ENCODE measurements at regions not wholly inside any gene's neighbourhood (a gene's known extent, or its start where the extent isn't known, plus 50 kb on each side); places are given as distances from the start of the nearest gene placed in this dataset.
A peak's percentile ranks its signal among the peaks of the same experiment; 100 is the strongest.

GRCh38 chr22:49305214-49305965, 522.3 kb downstream of the BRD1 start:
- no peaks in the 10 kb centered on the region for H3K9me3 Mint-ChIP-seq
- no peaks in the 10 kb centered on the region for H3K36me3 Mint-ChIP-seq
- no peak overlapping the region for H3K27ac Mint-ChIP-seq
- DNase-seq (ENCODE audit: low spot score in 2 of 2) (peak; percentile 25 to 49), ATAC-seq (ENCODE audit: low read depth) (no peak)
- H3K27me3 Mint-ChIP-seq: peaks cover 18% of the 10 kb centered on the region
- H3K4me3 Mint-ChIP-seq: no peak overlapping the region
- H3K4me1 Mint-ChIP-seq: no peaks in the 10 kb centered on the region

- Mint-ChIP-seq H3K4me3 (no peak overlapping the region), H3K27me3 (peaks cover 16% of the 10 kb centered on the region), H3K27ac (no peak overlapping the region), H3K4me1 (no peaks in the 10 kb centered on the region), H3K36me3 (no peaks in the 10 kb centered on the region), H3K9me3 (no peaks in the 10 kb centered on the region)
- ATAC-seq (ENCODE audit: low read depth) (no peak), DNase-seq (ENCODE audit: low spot score in 2 of 2) (no peak)
Observed at GRCh38 chr22:49303781-49304461, 523.8 kb downstream of the BRD1 start.

GRCh38 chr22:49303061-49303735, 524.5 kb downstream of the BRD1 start:
- ATAC-seq (ENCODE audit: low read depth) (no peak), DNase-seq (ENCODE audit: low spot score in 2 of 2) (no peak)
- Mint-ChIP-seq H3K4me3 (no peak overlapping the region), H3K4me1 (no peaks in the 10 kb centered on the region), H3K36me3 (no peaks in the 10 kb centered on the region), H3K27ac (no peak overlapping the region), H3K9me3 (no peaks in the 10 kb centered on the region), H3K27me3 (peaks cover 16% of the 10 kb centered on the region)

- Mint-ChIP-seq H3K9me3 (no peaks in the 10 kb centered on the region), H3K27me3 (peaks cover 13% of the 10 kb centered on the region), H3K36me3 (no peaks in the 10 kb centered on the region), H3K4me3 (no peak overlapping the region), H3K4me1 (no peaks in the 10 kb centered on the region), H3K27ac (no peak overlapping the region)
- ATAC-seq (ENCODE audit: low read depth) (no peak), DNase-seq (ENCODE audit: low spot score in 2 of 2) (peak in 1 of 2 donors; percentile 2)
Observed at GRCh38 chr22:49302530-49302929, 525.1 kb downstream of the BRD1 start.

- Mint-ChIP-seq H3K4me1 (no peaks in the 10 kb centered on the region), H3K27me3 (peaks cover 13% of the 10 kb centered on the region), H3K36me3 (no peaks in the 10 kb centered on the region), H3K9me3 (no peaks in the 10 kb centered on the region), H3K27ac (no peak overlapping the region), H3K4me3 (no peak overlapping the region)
- no peak for ATAC-seq (ENCODE audit: low read depth)
- peak in 1 of 2 donors; percentile 0 for DNase-seq (ENCODE audit: low spot score in 2 of 2)
Observed at GRCh38 chr22:49302150-49302460, 525.6 kb downstream of the BRD1 start.

- peak in 1 of 2 donors; percentile 5 for DNase-seq (ENCODE audit: low spot score in 2 of 2)
- no peak overlapping the region for H3K4me3 Mint-ChIP-seq
- no peak for ATAC-seq (ENCODE audit: low read depth)
- H3K36me3 Mint-ChIP-seq: no peaks in the 10 kb centered on the region
- no peaks in the 10 kb centered on the region for H3K4me1 Mint-ChIP-seq
- H3K27me3 Mint-ChIP-seq: peaks cover 12% of the 10 kb centered on the region
- H3K9me3 Mint-ChIP-seq: no peaks in the 10 kb centered on the region
- no peak overlapping the region for H3K27ac Mint-ChIP-seq
Observed at GRCh38 chr22:49301398-49302149, 526.1 kb downstream of the BRD1 start.

GRCh38 chr22:49300951-49301397, 526.7 kb downstream of the BRD1 start:
- no peak overlapping the region for H3K27ac Mint-ChIP-seq
- no peak for ATAC-seq (ENCODE audit: low read depth)
- H3K36me3 Mint-ChIP-seq: no peaks in the 10 kb centered on the region

GRCh38 chr22:49300241-49300640, 527.4 kb downstream of the BRD1 start:
- Mint-ChIP-seq H3K9me3 (no peaks in the 10 kb centered on the region), H3K36me3 (no peaks in the 10 kb centered on the region), H3K4me3 (no peak overlapping the region), H3K27ac (no peak overlapping the region), H3K4me1 (no peaks in the 10 kb centered on the region), H3K27me3 (peaks cover 8% of the 10 kb centered on the region)
- ATAC-seq (ENCODE audit: low read depth) (no peak), DNase-seq (ENCODE audit: low spot score in 2 of 2) (peak in 1 of 2 donors; percentile 4)

More at GRCh38 chr22:49300951-49301397, 526.7 kb downstream of the BRD1 start:
- Mint-ChIP-seq H3K27me3 (peaks cover 12% of the 10 kb centered on the region), H3K9me3 (no peaks in the 10 kb centered on the region), H3K4me3 (no peak overlapping the region), H3K4me1 (no peaks in the 10 kb centered on the region)
- DNase-seq (ENCODE audit: low spot score in 2 of 2): peak in 1 of 2 donors; percentile 5

- H3K27ac Mint-ChIP-seq: no peak overlapping the region
- no peak overlapping the region for H3K4me3 Mint-ChIP-seq
- peaks cover 8% of the 10 kb centered on the region for H3K27me3 Mint-ChIP-seq
- ATAC-seq (ENCODE audit: low read depth) (no peak), DNase-seq (ENCODE audit: low spot score in 2 of 2) (peak in 1 of 2 donors; percentile 8)
- no peaks in the 10 kb centered on the region for H3K36me3 Mint-ChIP-seq
- no peaks in the 10 kb centered on the region for H3K9me3 Mint-ChIP-seq
- no peaks in the 10 kb centered on the region for H3K4me1 Mint-ChIP-seq
Observed at GRCh38 chr22:49299821-49300231, 527.8 kb downstream of the BRD1 start.

GRCh38 chr22:49298834-49299750, 528.6 kb downstream of the BRD1 start:
- Mint-ChIP-seq H3K9me3 (no peaks in the 10 kb centered on the region), H3K4me1 (no peaks in the 10 kb centered on the region), H3K36me3 (no peaks in the 10 kb centered on the region), H3K27ac (no peak overlapping the region), H3K4me3 (no peak overlapping the region), H3K27me3 (peaks cover 8% of the 10 kb centered on the region)
- no peak for ATAC-seq (ENCODE audit: low read depth)
- DNase-seq (ENCODE audit: low spot score in 2 of 2): peak in 1 of 2 donors; percentile 4

GRCh38 chr22:49297871-49298721, 529.6 kb downstream of the BRD1 start:
- peaks cover 3% of the 10 kb centered on the region for H3K27me3 Mint-ChIP-seq
- no peak for ATAC-seq (ENCODE audit: low read depth)
- H3K27ac Mint-ChIP-seq: no peak overlapping the region
- no peaks in the 10 kb centered on the region for H3K4me1 Mint-ChIP-seq
- peak in 1 of 2 donors; percentile 3 for DNase-seq (ENCODE audit: low spot score in 2 of 2)
- H3K9me3 Mint-ChIP-seq: peaks cover 4% of the 10 kb centered on the region
- no peak overlapping the region for H3K4me3 Mint-ChIP-seq
- no peaks in the 10 kb centered on the region for H3K36me3 Mint-ChIP-seq

GRCh38 chr22:49297286-49297870, 530.3 kb downstream of the BRD1 start:
- no peak overlapping the region for H3K4me3 Mint-ChIP-seq
- no peak for ATAC-seq (ENCODE audit: low read depth)
- H3K9me3 Mint-ChIP-seq: peaks cover 4% of the 10 kb centered on the region
- H3K27ac Mint-ChIP-seq: no peak overlapping the region
- H3K36me3 Mint-ChIP-seq: no peaks in the 10 kb centered on the region
- DNase-seq (ENCODE audit: low spot score in 2 of 2): peak in 1 of 2 donors; percentile 7
- H3K27me3 Mint-ChIP-seq: no peaks in the 10 kb centered on the region
- no peaks in the 10 kb centered on the region for H3K4me1 Mint-ChIP-seq
